ENCODE measurements at regions not wholly inside any gene's neighbourhood (a gene's known extent, or its start where the extent isn't known, plus 50 kb on each side); places are given as distances from the start of the nearest gene placed in this dataset.
A peak's percentile ranks its signal among the peaks of the same experiment; 100 is the strongest.

DNA sequence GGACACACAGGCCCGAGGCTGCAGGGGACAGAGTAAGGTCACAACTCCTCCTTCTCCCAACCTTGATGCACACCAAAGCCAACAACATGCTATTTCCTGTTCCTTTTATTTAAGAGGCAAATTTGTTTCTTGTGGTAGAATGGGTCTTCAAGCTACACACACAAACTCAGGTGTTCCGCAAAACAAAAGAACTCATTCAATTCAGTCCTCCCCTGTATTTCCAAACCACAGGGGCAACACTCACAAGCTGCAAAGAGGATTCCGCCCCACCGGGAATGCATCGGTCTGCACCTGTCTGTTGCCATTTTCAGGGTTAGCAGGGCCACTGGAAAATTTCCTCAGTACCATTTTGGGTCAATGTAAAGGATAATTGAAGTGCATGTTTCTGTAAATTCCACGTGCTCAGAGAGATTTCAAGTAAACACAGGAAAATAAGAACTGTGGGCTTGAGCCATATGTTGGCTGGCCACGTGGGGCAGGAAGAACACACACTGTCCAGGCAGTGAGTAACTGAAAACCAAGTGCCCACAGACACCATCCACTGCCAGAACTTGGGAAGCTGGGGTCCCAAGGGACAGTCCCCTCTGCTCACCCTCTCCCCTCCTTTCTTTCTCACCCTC lies 145.2 kb upstream of the ERG start:
- no peaks in the 10 kb centered on the region for H3K36me3 Mint-ChIP-seq (ENCODE audit: insufficient read depth, unreplicated experiment)
- peaks cover 29% of the 10 kb centered on the region for H3K4me1 Mint-ChIP-seq (ENCODE audit: insufficient read depth, unreplicated experiment)
- TF ChIP-seq, protein P1, sequence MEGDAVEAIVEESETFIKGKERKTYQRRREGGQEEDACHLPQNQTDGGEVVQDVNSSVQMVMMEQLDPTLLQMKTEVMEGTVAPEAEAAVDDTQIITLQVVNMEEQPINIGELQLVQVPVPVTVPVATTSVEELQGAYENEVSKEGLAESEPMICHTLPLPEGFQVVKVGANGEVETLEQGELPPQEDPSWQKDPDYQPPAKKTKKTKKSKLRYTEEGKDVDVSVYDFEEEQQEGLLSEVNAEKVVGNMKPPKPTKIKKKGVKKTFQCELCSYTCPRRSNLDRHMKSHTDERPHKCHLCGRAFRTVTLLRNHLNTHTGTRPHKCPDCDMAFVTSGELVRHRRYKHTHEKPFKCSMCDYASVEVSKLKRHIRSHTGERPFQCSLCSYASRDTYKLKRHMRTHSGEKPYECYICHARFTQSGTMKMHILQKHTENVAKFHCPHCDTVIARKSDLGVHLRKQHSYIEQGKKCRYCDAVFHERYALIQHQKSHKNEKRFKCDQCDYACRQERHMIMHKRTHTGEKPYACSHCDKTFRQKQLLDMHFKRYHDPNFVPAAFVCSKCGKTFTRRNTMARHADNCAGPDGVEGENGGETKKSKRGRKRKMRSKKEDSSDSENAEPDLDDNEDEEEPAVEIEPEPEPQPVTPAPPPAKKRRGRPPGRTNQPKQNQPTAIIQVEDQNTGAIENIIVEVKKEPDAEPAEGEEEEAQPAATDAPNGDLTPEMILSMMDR (IDR thresholded peaks at IDR 0.05; ENCODE audit: unreplicated experiment) = no peak
- no peak overlapping the region for H3K27ac Mint-ChIP-seq (ENCODE audit: low read depth, unreplicated experiment)
- H3K4me3 Mint-ChIP-seq (ENCODE audit: unreplicated experiment) = no peak overlapping the region
- intact Hi-C loops (cut with micrococcal nuclease) = loop anchor here (10.0 kb wide), 1 partner anchor 139 kb away; no protein-coding TSS in a partner anchor
- ChIA-PET CTCF (no interaction called here), POLR2A (no interaction called here)
- no peaks in the 10 kb centered on the region for H3K27me3 Mint-ChIP-seq (ENCODE audit: insufficient read depth, unreplicated experiment)
- BruUV-seq (replicated peaks) = no TSS peak
- H3K9me3 Mint-ChIP-seq (ENCODE audit: unreplicated experiment) = no peaks in the 10 kb centered on the region
- DNase-seq (ENCODE audit: unreplicated experiment) = no peak

GRCh38 chr21:38645282-38645681 lies 147.0 kb upstream of the ERG start:
- Mint-ChIP-seq H3K36me3 (ENCODE audit: insufficient read depth, unreplicated experiment) (no peaks in the 10 kb centered on the region), H3K4me1 (ENCODE audit: insufficient read depth, unreplicated experiment) (peaks cover 23% of the 10 kb centered on the region), H3K27me3 (ENCODE audit: insufficient read depth, unreplicated experiment) (no peaks in the 10 kb centered on the region), H3K27ac (ENCODE audit: low read depth, unreplicated experiment) (no peak overlapping the region), H3K9me3 (ENCODE audit: unreplicated experiment) (no peaks in the 10 kb centered on the region), H3K4me3 (ENCODE audit: unreplicated experiment) (no peak overlapping the region)
- peak; percentile 43 for DNase-seq (ENCODE audit: unreplicated experiment)
- TF ChIP-seq, protein P1 (IDR thresholded peaks at IDR 0.05; ENCODE audit: unreplicated experiment) = no peak
- ChIA-PET CTCF (interaction anchor here (0.7 to 1.2 kb wide), 2 partner anchors 24 to 39 kb away, joined by 4 read pairs; no protein-coding TSS in a partner anchor), POLR2A (interaction anchor here (0.5 to 1.0 kb wide), 3 partner anchors 12 to 458 kb away, joined by 3 read pairs; no protein-coding TSS in a partner anchor)
- BruUV-seq (replicated peaks) = no TSS peak
- intact Hi-C loops (cut with micrococcal nuclease) = loop anchor here (10.0 kb wide), 1 partner anchor 140 kb away; no protein-coding TSS in a partner anchor

DNA sequence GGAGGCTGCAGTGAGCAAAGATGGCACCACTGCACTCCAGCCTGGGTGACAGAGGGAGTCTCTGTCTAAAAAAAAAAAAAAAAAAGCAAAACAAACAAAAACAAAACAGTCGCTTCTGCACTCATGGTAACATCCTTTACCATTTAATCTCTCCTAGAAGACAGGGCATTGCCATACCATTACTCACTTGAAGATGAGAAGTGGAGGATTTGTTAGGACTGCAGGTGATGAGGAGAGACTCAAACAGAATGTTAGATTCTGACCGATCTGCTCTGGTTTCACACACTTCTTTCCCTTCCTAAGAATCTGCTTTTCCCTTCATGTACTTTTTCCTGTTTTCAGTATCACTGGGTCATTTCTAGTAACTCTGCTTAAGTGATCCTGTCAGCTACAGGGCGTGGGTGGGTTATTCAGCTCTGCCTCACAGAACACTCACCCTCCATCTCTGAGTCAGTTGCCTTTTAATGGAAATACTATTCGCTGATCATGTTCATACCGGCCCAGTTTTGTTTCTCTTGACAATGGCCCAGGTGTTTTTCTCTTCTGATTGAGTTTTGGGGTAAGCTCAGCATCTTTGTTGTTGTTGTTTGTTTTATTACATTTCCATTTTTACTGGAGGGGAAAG lies 148.0 kb upstream of the ERG start:
- H3K36me3 Mint-ChIP-seq (ENCODE audit: insufficient read depth, unreplicated experiment) = no peaks in the 10 kb centered on the region
- TF ChIP-seq, protein P1 (IDR thresholded peaks at IDR 0.05; ENCODE audit: unreplicated experiment) = no peak
- peaks cover 23% of the 10 kb centered on the region for H3K4me1 Mint-ChIP-seq (ENCODE audit: insufficient read depth, unreplicated experiment)
- BruUV-seq (replicated peaks) = no TSS peak
- H3K27me3 Mint-ChIP-seq (ENCODE audit: insufficient read depth, unreplicated experiment) = no peaks in the 10 kb centered on the region
- H3K27ac Mint-ChIP-seq (ENCODE audit: low read depth, unreplicated experiment) = no peak overlapping the region
- ChIA-PET POLR2A (interaction anchor here (0.6 to 1.1 kb wide), 8 partner anchors 9 to 346 kb away, joined by 3 to 4 read pairs (median 3); no protein-coding TSS in a partner anchor), CTCF (interaction anchor here (1.2 to 1.4 kb wide), 2 partner anchors 22 to 23 kb away, joined by 3 to 4 read pairs; no protein-coding TSS in a partner anchor)
- intact Hi-C loops (cut with micrococcal nuclease) = loop anchor here (10.0 kb wide), 1 partner anchor 142 kb away; no protein-coding TSS in a partner anchor
- peak overlapping the region; percentile 38 for H3K4me3 Mint-ChIP-seq (ENCODE audit: unreplicated experiment)
- H3K9me3 Mint-ChIP-seq (ENCODE audit: unreplicated experiment) = no peaks in the 10 kb centered on the region
- peak; percentile 65 for DNase-seq (ENCODE audit: unreplicated experiment)

GRCh38 chr21:38649120-38649519 lies 150.8 kb upstream of the ERG start:
- peaks cover 23% of the 10 kb centered on the region for H3K4me1 Mint-ChIP-seq (ENCODE audit: insufficient read depth, unreplicated experiment)
- ChIA-PET CTCF (interaction anchor here (0.6 to 1.2 kb wide), 3 partner anchors 20 to 528 kb away, joined by 3 read pairs; no protein-coding TSS in a partner anchor), POLR2A (no interaction called here)
- H3K27ac Mint-ChIP-seq (ENCODE audit: low read depth, unreplicated experiment) = no peak overlapping the region
- H3K9me3 Mint-ChIP-seq (ENCODE audit: unreplicated experiment) = no peaks in the 10 kb centered on the region
- no peak for DNase-seq (ENCODE audit: unreplicated experiment)
- intact Hi-C loops (cut with micrococcal nuclease) = loop anchor here (10.0 kb wide), 1 partner anchor 144 kb away; no protein-coding TSS in a partner anchor
- TF ChIP-seq, protein P1 (IDR thresholded peaks at IDR 0.05; ENCODE audit: unreplicated experiment) = no peak
- no peak overlapping the region for H3K4me3 Mint-ChIP-seq (ENCODE audit: unreplicated experiment)
- H3K27me3 Mint-ChIP-seq (ENCODE audit: insufficient read depth, unreplicated experiment) = peaks cover 12% of the 10 kb centered on the region
- no TSS peak for BruUV-seq (replicated peaks)
- H3K36me3 Mint-ChIP-seq (ENCODE audit: insufficient read depth, unreplicated experiment) = no peaks in the 10 kb centered on the region

Data from MCF 10A (cell line).